Hepatocyte (in vitro differentiated cells): ENCODE measurements at regions not wholly inside any gene's neighbourhood (a gene's known extent, or its start where the extent isn't known, plus 50 kb on each side); places are given as distances from the start of the nearest gene placed in this dataset.

ENCODE experiments used
- CTCF ChIP-seq: fragments of 200-600 bp; sonication (generic); IDR thresholded peaks from 2 replicates; pipeline ENCODE4 v1.5.1; 2016; ENCODE audit warnings: antibody characterized with exemption, mild to moderate bottlenecking; ENCODE audit not compliant: poor library complexity
- EZH2 ChIP-seq: fragments of 200-600 bp; sonication (generic); IDR thresholded peaks from 2 replicates; pipeline ENCODE4 v1.6.1; 2016; ENCODE audit warnings: antibody characterized with exemption, mild to moderate bottlenecking, borderline replicate concordance
- EZH2phosphoT487 ChIP-seq: fragments of 200-600 bp; sonication (generic); IDR thresholded peaks from one replicate; pipeline ENCODE4 v1.6.1; 2018; ENCODE audit warnings: antibody characterized with exemption, mild to moderate bottlenecking, low read depth, moderate library complexity; ENCODE audit not compliant: unreplicated experiment, severe bottlenecking

GRCh38 chr12:127381681-127382080 lies 885.3 kb upstream of the TMEM132C start:
- TF ChIP-seq EZH2 = no peak
- no peak for TF ChIP-seq CTCF
- no peak for TF ChIP-seq EZH2phosphoT487
